IMR-90 (cell line): ENCODE measurements at regions not wholly inside any gene's neighbourhood (a gene's known extent, or its start where the extent isn't known, plus 50 kb on each side); places are given as distances from the start of the nearest gene placed in this dataset.

Source experiments
- ATAC-seq: fragments of 200-7000 bp; cut with Tn5 transposase; 2 replicates; pipeline ENCODE4 v1.9.1; 2020; ENCODE audit warnings: low read depth, mild to moderate bottlenecking, moderate library complexity
- BruUV-seq: library from RNA; stranded (reverse); fragments of 400-500 nt; replicated peaks from 2 replicates; lab custom pipeline; 2021; lab: Mats Ljungman, UMichigan
- CTCF ChIA-PET: fragments of 300-600 bp; formaldehyde crosslinking; extraction: SDS; loops from one replicate; lab custom pipeline; 2021; ENCODE audit warnings: antibody characterized with exemption; lab: Yijun Ruan, JAX
- POLR2A ChIA-PET: fragments of 300-600 bp; sonication (Branson Sonifier 250); formaldehyde crosslinking; loops from one replicate; lab custom pipeline; 2022; ENCODE audit warnings: antibody characterized with exemption; ENCODE audit not compliant: unreplicated experiment; lab: Charles Lee
- DNase-seq: peaks from one replicate; pipeline ENCODE4 v3.0.0; 2013
- H2AFZ ChIP-seq: replicated peaks from 2 replicates; pipeline ENCODE3; 2013; ENCODE audit warnings: low read length, mild to moderate bottlenecking; ENCODE audit not compliant: poor library complexity
- H2AK5ac ChIP-seq: 2 replicates; pipeline ENCODE4 v1.6.1; 2013; ENCODE audit warnings: low read depth, low read length, inconsistent platforms
- H2AK9ac ChIP-seq: replicated peaks from 2 replicates; pipeline ENCODE3; 2013; ENCODE audit warnings: mild to moderate bottlenecking, low read depth, low read length, moderate library complexity; ENCODE audit not compliant: poor library complexity
- H2BK120ac ChIP-seq: 2 replicates; pipeline ENCODE4 v1.6.1; 2013; ENCODE audit warnings: low read depth, low read length, inconsistent platforms
- H2BK15ac ChIP-seq: 3 replicates; pipeline ENCODE4 v1.6.1; 2013; ENCODE audit warnings: low read depth, low read length, inconsistent platforms
- H2BK20ac ChIP-seq: 2 replicates; pipeline ENCODE4 v1.6.1; 2013; ENCODE audit warnings: low read depth, mild to moderate bottlenecking, inconsistent platforms, low read length, moderate library complexity
- H2BK5ac ChIP-seq: 2 replicates; pipeline ENCODE4 v1.6.1; 2013; ENCODE audit warnings: mild to moderate bottlenecking, low read depth, low read length, inconsistent platforms; ENCODE audit not compliant: poor library complexity, severe bottlenecking
- H3K14ac ChIP-seq: replicated peaks from 2 replicates; pipeline ENCODE4 v1.6.1; 2013; ENCODE audit warnings: low read depth, low read length, inconsistent platforms
- H3K18ac ChIP-seq: 2 replicates; pipeline ENCODE4 v1.6.1; 2013; ENCODE audit warnings: low read depth, low read length, control low read depth
- H3K23ac ChIP-seq: 2 replicates; pipeline ENCODE4 v1.6.1; 2013; ENCODE audit warnings: low read depth, low read length, inconsistent platforms
- H3K27ac ChIP-seq: 2 replicates; pipeline ENCODE4 v1.5.1; 2013; ENCODE audit warnings: mild to moderate bottlenecking, control low read depth, low read length; ENCODE audit not compliant: insufficient read depth
- H3K27me3 ChIP-seq: 2 replicates; pipeline ENCODE4 v1.6.1; 2013; ENCODE audit warnings: low read length; ENCODE audit not compliant: control insufficient read depth, insufficient read depth
- H3K36me3 ChIP-seq: 2 replicates; pipeline ENCODE4 v1.6.1; 2013; ENCODE audit warnings: low read length, mixed read lengths; ENCODE audit not compliant: control insufficient read depth, insufficient read depth
- H3K4ac ChIP-seq: 2 replicates; pipeline ENCODE4 v1.6.1; 2013; ENCODE audit warnings: low read depth, low read length, inconsistent platforms
- H3K4me1 ChIP-seq: 2 replicates; pipeline ENCODE4 v1.6.1; 2013; ENCODE audit warnings: low read length, mixed read lengths; ENCODE audit not compliant: control insufficient read depth, insufficient read depth
- H3K4me2 ChIP-seq: 2 replicates; pipeline ENCODE4 v1.6.1; 2013; ENCODE audit warnings: low read depth, mild to moderate bottlenecking, control low read depth, low read length, moderate library complexity
- H3K4me3 ChIP-seq: 2 replicates; pipeline ENCODE4 v1.5.1; 2013; ENCODE audit warnings: low read depth, mild to moderate bottlenecking, control low read depth, low read length, moderate library complexity; ENCODE audit not compliant: insufficient read depth
- H3K56ac ChIP-seq: 2 replicates; pipeline ENCODE4 v1.6.1; 2013; ENCODE audit warnings: low read length, inconsistent platforms; ENCODE audit not compliant: insufficient read depth; ENCODE audit errors: extremely low read depth
- H3K79me1 ChIP-seq, 2 experiments: 2 replicates each; pipeline ENCODE4 v1.6.1; 2013; ENCODE audit warnings: low read length in 2 of 2, inconsistent platforms in 1 of 2, low read depth in 1 of 2
- H3K9ac ChIP-seq: 2 replicates; pipeline ENCODE4 v1.6.1; 2013; ENCODE audit warnings: low read depth, low read length, control low read depth
- H3K9me1 ChIP-seq: 2 replicates; pipeline ENCODE4 v1.6.1; 2013; ENCODE audit warnings: low read length, inconsistent platforms; ENCODE audit not compliant: insufficient read depth
- H3K9me3 ChIP-seq: 2 replicates; pipeline ENCODE4 v1.6.1; 2013; ENCODE audit warnings: low read length; ENCODE audit not compliant: control insufficient read depth, insufficient read depth
- H4K20me1 ChIP-seq: 2 replicates; pipeline ENCODE4 v1.6.1; 2013; ENCODE audit warnings: low read length, inconsistent platforms; ENCODE audit not compliant: insufficient read depth
- H4K5ac ChIP-seq: 2 replicates; pipeline ENCODE4 v1.6.1; 2013; ENCODE audit warnings: mild to moderate bottlenecking, low read depth, low read length, control low read depth
- H4K8ac ChIP-seq, 2 experiments: 2 replicates each; pipeline ENCODE4 v1.6.1; 2013; ENCODE audit warnings: low read depth in 2 of 2, low read length in 2 of 2, control low read depth in 1 of 2, inconsistent platforms in 1 of 2
- H4K91ac ChIP-seq: 2 replicates; pipeline ENCODE4 v1.6.1; 2013; ENCODE audit warnings: low read depth, low read length, inconsistent platforms; ENCODE audit not compliant: insufficient read depth
- BHLHE40 ChIP-seq: fragments of 150-350 bp; IDR thresholded peaks from 2 replicates; pipeline ENCODE4 v1.6.1; 2016; ENCODE audit warnings: mild to moderate bottlenecking, low read depth, low read length
- CEBPB ChIP-seq: IDR thresholded peaks from 2 replicates; pipeline ENCODE4 v1.6.1; 2012; ENCODE audit warnings: low read depth, low read length, improper control_type of control experiment
- CHD1 ChIP-seq: IDR thresholded peaks from 2 replicates; pipeline ENCODE4 v1.6.1; 2012; ENCODE audit warnings: low read depth, low read length, improper control_type of control experiment
- ELK1 ChIP-seq: fragments of 150-350 bp; IDR thresholded peaks from 2 replicates; pipeline ENCODE4 v1.6.1; 2016; ENCODE audit warnings: low read depth, mild to moderate bottlenecking, low read length, moderate library complexity, borderline replicate concordance
- FOS ChIP-seq: fragments of 150-350 bp; IDR thresholded peaks from 2 replicates; pipeline ENCODE4 v1.6.1; 2016; ENCODE audit warnings: low read depth, low read length
- MAFK ChIP-seq: IDR thresholded peaks from 2 replicates; pipeline ENCODE4 v1.6.1; 2012; ENCODE audit warnings: low read depth, low read length, improper control_type of control experiment
- MAZ ChIP-seq: IDR thresholded peaks from 2 replicates; pipeline ENCODE4 v1.6.1; 2012; ENCODE audit warnings: low read depth, mild to moderate bottlenecking, low read length, improper control_type of control experiment, moderate library complexity, borderline replicate concordance
- MXI1 ChIP-seq: IDR thresholded peaks from 2 replicates; pipeline ENCODE4 v1.6.1; 2012; ENCODE audit warnings: low read depth, mild to moderate bottlenecking, low read length, moderate library complexity, borderline replicate concordance
- NFE2L2 ChIP-seq: fragments of 150-350 bp; IDR thresholded peaks from 2 replicates; pipeline ENCODE4 v1.6.1; 2016; ENCODE audit warnings: low read depth, mild to moderate bottlenecking, low read length
- POLR2A ChIP-seq: IDR thresholded peaks from 2 replicates; pipeline ENCODE4 v1.6.1; 2012; ENCODE audit warnings: mild to moderate bottlenecking, low read depth, low read length
- RCOR1 ChIP-seq: IDR thresholded peaks from 2 replicates; pipeline ENCODE4 v1.6.1; 2012; ENCODE audit warnings: mild to moderate bottlenecking, low read length, improper control_type of control experiment; ENCODE audit not compliant: insufficient replicate concordance
- RFX5 ChIP-seq: IDR thresholded peaks from 2 replicates; pipeline ENCODE4 v1.8.0; 2012; ENCODE audit warnings: low read depth, mild to moderate bottlenecking, low read length, moderate library complexity
- USF2 ChIP-seq: fragments of 150-350 bp; IDR thresholded peaks from 2 replicates; pipeline ENCODE4 v1.6.1; 2017; ENCODE audit warnings: mild to moderate bottlenecking, antibody characterized with exemption, low read length, low read depth
- WGBS, 2 experiments: methylation state at CpG; one replicate each; pipeline versions ENCODE4 v1.1.5 to v1.1.7; 2013; ENCODE audit warnings: missing lambda C conversion rate in 2 of 2; ENCODE audit not compliant: insufficient read length in 1 of 2; ENCODE audit errors: extremely low coverage in 2 of 2; 5-methylcytosine and 5-hydroxymethylcytosine counted together
- dilution Hi-C: fragments of 300-500 bp; cut with HindIII; formaldehyde crosslinking; loops from one replicate; pipeline ENCODE4 v1.14.3; 2018; ENCODE audit warnings: low sequenced_read_pairs; ENCODE audit not compliant: unreplicated experiment
- in situ Hi-C: fragments of 300-500 bp; cut with MboI; formaldehyde crosslinking; loops from 3 replicates; pipeline ENCODE4 v1.14.3; 2019; ENCODE audit warnings: low sequenced_read_pairs, inconsistent platforms, mixed read lengths
- intact Hi-C: fragments of 100-400 bp; cut with micrococcal nuclease; formaldehyde crosslinking; loops from 2 replicates; pipeline ENCODE4 v1.10.0; 2022

GRCh38 chr7:81873559-81873958 is 103.7 kb upstream of the HGF start:
- no peaks in the 10 kb centered on the region for H3K36me3 ChIP-seq

More at GRCh38 chr7:81873559-81873958, 103.7 kb upstream of the HGF start:
- Histone ChIP-seq H3K14ac (no peak overlapping the region), H2BK20ac (no peak overlapping the region), H2AK9ac (no peak overlapping the region), H3K27me3 (no peaks in the 10 kb centered on the region), H4K91ac (no peak overlapping the region), H3K4me2 (peak overlapping the region; percentile 35; the same call in 1 of the 2 replicates), H3K9me3 (no peaks in the 10 kb centered on the region), H2AK5ac (no peak overlapping the region), H3K9me1 (no peaks in the 10 kb centered on the region), H3K4ac (no peak overlapping the region), H3K79me1 (no peaks in the 10 kb centered on the region), H2BK15ac (no peak overlapping the region), H3K18ac (no peak overlapping the region), H2BK120ac (no peak overlapping the region), H4K8ac (no peak overlapping the region), H3K4me1 (no peaks in the 10 kb centered on the region), H4K5ac (no peak overlapping the region), H4K20me1 (no peaks in the 10 kb centered on the region), H3K9ac (no peak overlapping the region), H3K4me3 (no peak overlapping the region), H3K23ac (no peak overlapping the region), H2BK5ac (no peak overlapping the region), H3K27ac (no peak overlapping the region), H2AFZ (no peak overlapping the region), H3K56ac (no peak overlapping the region)
- no TSS peak for BruUV-seq
- ChIA-PET POLR2A (no interaction called here), CTCF (no interaction called here)
- intact Hi-C loops (no loop called here), dilution Hi-C loops (no loop called here), in situ Hi-C loops (no loop called here)
- ATAC-seq, result no peak
- DNase-seq, result peak; percentile 65
- WGBS, 2 experiments, result no CpG with 5 or more reads among the region's 3 CpGs
- TF ChIP-seq POLR2A (no peak), MAZ (no peak), RFX5 (no peak), NFE2L2 (no peak), USF2 (no peak), BHLHE40 (no peak), FOS (no peak), MAFK (no peak), MXI1 (no peak), RCOR1 (no peak), CHD1 (no peak), CEBPB (no peak), ELK1 (no peak)
